Left hindlimb (tissue), 1 donor: ENCODE measurements at regions not wholly inside any gene's neighbourhood (a gene's known extent, or its start where the extent isn't known, plus 50 kb on each side); places are given as distances from the start of the nearest gene placed in this dataset.
A peak's percentile ranks its signal among the peaks of the same experiment; 100 is the strongest.

ENCODE experiments used
- DNase-seq: peaks from one replicate; pipeline ENCODE4 v3.0.0-alpha.2; 2018

DNA sequence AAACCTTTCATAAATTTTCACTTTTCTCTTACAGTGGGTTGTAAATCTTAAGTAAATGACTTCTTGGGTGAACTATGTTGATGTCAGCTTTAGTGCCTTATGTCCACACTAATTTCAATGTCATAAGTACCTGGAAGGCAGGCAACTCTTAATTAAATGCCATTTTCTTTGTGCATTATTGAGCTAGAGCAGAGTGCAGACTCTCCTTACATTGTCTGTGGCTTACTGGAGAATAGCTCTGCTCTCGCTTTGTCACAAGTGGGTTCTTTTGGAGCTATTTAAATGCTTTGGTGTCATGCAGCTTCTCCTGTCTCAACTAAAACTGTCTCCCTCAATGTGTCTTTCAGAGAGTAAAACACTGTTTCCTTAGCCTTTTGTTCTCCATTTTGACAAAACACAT, 411.6 kb downstream of the STIM2 start:
- DNase-seq, result no peak

DNA sequence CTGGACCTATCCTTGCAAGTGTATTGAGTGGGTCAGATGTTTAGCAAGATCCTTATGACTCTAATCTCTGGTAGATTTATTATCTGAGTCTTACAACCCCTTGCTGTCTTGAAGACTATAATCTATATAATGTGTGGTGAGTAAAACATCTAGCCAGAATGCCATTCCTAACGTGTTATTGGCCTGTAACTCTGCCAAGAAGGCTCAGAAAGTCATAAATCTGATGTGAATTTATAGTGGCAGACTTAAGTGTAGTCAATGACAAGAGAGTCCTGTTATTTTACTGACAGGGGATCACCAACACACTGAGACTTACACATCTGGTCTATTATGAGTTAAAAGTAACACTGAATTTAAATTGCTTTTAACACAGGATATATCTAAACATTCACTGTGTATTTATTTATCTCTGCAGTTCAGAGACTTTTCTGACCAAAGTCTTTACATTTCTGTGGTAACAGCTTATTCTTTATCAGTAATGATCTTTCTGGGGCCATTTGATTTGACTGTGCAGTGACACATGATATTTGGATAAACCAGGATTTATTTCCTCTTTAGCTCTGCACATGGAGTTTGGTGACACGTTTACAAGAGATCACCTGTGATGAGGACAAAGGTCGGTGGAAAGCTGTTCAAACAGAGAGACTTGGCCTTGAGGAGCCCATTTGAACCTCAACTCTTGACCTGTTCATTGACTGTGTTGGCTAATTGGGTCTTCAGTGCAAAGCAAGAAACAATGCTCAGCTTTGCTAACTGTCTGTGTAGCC, 415.8 kb downstream of the STIM2 start:
- no peak for DNase-seq

DNA sequence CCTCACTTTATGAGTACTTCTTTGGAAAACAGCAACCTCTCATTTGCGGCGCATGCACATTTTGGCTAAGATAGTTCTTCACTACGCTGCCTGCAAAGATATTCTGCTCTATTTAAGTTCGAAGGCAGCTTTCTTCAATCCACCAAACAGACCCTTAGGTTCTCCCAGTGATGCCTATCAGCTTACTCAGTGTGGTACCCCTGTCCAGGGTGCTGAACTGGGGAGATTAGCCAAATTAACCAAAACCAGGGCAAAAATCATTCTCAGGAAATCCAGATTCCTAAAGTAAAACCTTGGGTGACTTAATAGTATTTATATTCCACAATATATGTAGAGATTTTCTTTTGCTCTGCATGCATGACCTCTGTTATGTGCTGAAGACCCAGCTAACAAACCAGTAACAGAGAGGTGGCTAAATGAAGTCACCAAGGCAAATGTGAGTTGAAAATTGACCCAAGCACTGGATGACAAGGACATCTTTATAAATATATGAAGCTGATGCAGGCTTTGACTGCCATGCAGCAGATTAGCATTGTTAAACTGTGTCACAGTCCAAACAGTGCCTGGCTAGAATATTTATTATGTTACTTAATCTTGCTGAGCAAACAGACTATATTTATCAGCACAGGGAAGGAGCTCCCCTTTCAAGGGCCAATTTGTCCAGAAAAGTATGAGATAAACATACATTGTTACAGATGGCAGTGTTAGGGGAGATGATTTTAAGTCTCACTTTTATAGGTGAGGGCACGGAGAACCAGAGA, 418.2 kb downstream of the STIM2 start:
- peak; percentile 30 for DNase-seq

DNA sequence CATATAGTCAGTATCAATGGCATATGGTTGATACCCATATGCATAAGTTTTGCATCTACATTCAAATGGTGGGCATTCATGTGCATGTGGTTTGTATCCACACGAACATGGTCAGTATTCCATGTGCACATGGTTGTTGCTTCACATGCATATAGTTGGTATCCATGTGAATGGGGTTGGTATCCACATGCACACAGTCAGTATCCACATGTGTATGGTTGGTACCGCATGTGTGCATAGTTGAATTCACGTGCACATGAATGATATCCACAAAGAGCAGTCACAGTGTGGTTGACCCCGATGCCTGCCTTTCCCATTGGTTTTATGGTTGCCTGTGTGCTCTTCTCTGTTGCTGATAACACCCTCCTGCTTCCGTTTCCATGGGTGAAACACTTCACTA, 427.9 kb downstream of the STIM2 start:
- no peak for DNase-seq

DNA sequence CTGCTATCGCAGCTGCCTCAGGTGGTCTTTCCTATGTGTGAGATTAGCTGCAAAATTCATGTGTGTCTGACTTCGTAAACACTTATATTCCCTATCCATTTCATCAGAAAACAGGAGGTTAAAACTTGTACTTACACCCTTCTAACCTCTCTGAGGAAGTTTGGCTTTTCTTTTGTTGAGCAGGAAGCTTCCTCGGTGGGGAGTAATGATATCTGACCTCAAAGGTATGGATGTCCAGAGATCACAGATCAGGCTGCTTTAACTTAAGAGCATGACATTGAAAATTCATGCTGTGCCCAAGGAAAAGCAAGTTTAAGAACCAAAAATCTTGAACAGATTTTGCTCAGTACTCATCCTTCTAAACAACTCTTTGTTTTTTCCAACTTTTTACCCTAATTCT, 429.1 kb downstream of the STIM2 start:
- no peak for DNase-seq

DNA sequence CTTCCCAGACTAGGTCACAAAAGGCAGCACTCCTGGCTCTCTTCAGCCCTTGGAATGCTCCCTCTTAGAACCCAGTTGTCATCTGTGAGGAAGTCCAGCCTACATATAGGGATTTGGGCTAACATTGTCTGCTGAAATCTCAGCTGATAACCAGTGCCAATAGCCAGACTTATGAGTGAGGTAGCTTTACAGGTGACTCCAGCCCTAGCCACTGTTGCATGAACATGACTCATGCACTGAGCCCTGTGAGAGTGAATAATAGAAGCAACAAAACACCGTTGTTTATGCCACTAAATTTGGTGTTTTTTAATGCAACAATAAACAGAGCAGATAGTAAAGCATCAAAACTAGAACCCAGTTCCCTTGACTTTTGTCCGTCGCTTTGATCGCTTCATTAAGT, 433.2 kb downstream of the STIM2 start:
- no peak for DNase-seq

DNA sequence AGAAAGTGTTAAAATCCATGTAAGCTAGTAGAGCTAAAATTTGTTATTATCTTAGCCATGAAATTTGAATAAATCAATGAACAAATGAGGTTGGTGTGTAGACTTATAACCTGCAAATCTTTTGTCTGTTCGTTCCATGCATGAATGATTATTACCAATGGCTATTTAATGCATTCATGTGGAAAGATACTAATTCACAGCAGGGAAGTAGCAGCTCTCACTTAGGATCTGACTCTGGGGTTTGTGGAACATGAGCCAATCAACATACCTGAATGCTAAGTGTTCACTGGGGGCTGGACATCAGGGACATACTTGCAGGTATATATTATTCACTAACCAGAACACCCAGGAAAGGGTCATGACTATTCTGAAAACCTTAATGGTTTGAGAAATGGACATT, 444.1 kb downstream of the STIM2 start:
- no peak for DNase-seq

DNA sequence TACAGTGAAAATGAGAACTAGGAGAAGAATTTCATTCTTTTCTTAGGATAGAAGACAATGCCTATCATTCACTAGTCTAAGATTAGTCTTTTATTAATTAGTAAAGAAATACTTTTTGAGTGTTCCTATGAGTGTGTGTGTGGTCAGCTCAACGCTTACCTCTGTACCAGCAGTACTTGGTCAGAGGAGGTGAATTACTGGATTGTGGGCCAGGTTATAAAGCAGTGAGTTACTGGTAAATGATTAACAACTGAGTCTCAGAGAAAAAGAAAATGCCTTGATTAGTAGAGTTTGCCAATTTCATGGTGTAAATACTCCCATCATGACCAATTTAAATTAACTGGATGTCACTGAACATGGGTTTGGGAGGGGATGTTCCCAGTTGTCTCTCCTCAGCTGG, 444.6 kb downstream of the STIM2 start:
- no peak for DNase-seq

DNA sequence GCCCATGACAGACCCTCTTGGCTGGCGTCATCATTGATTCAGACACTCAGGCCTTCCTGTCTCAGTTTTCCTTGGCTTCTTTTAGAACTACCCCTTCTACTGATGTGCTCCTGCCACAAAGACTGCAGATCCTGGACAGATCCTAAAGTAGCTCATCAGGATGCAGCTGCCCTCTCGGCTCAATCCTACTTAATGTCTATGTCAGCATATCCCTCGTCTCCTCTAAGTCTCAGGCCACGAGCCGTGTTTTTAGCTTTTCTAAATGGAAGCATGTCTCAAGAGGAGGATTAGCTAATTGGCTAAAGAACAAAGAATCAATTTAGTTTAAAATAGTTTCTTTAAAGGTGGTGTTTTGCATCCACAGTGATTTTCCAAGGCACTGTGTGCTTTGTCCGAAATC, 447.7 kb downstream of the STIM2 start:
- DNase-seq, result no peak

DNA sequence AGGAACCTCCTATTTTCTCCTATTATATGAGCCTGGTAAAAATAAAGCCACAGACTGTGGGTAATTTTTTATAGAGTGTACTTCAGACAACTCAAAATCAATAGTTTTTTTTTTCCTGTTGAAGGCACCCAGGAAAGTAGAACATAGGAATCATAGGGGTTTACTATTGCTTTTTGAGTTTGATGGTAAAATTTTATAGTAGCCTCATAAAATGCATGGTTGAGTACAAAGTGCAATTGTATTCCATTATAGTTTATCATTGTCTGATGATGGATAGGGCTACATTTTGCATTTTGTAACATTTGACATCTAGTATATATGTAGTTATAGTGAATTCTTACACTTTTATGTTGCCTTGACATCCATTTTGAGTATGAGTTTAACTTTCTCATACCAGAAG, 455.0 kb downstream of the STIM2 start:
- no peak for DNase-seq

DNA sequence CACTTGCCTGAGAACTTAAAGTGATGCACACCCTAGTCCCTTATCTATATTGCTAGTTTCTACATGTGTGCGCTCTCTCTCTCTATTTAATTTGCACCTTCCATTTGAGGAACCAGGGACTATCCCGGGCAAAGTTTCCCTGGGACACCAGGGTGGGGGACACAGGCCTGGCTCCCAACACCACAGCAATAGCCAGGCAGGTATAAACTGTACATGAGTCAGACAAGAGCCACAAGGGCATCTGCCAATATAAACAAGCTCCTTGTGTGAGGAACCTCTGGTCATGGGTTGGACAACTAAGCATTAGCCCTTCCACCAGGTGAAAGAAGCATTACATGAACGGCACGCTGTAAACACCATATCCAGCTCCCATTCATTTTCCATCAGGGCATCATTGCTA, 455.5 kb downstream of the STIM2 start:
- DNase-seq, result no peak

DNA sequence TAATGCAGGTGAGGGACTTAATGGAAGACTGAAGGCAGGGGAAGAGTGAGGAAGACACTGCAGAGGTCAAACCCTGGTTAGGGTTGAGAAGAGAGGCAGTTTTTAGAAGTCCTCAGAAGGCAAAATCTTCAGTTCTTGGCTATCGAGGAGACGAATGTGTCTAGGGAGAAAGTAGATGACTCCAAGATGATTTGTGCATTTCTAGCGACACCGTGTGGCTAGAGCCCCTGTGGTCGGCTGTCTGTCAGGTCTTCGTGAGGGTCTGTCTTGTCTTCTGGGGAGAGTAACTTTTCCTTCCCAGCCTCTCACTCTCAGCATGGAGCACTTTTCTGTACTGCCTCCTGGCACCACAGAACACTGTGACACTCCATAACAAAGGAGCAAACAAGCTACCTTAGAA, 458.1 kb downstream of the STIM2 start:
- DNase-seq, result peak; percentile 42

DNA sequence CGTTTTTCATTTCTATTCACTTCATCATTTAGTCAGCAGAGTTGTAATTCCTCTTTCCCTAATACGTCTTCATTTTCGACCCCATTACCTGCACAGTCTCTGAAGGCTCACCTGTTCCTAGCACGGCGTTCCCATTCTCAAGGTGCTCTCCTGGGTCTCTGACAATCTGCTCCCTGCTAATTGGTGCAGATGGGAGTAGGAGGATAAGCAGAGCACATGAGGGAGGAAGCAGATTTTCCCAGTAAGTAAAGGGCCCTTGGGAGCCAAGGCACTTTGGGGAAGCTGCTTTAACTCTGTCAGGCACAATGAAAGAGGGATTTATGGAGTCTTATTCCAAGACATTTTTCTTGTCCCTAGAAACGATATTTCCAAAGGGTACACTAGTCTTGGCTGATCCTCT, 466.4 kb downstream of the STIM2 start:
- DNase-seq, result no peak

DNA sequence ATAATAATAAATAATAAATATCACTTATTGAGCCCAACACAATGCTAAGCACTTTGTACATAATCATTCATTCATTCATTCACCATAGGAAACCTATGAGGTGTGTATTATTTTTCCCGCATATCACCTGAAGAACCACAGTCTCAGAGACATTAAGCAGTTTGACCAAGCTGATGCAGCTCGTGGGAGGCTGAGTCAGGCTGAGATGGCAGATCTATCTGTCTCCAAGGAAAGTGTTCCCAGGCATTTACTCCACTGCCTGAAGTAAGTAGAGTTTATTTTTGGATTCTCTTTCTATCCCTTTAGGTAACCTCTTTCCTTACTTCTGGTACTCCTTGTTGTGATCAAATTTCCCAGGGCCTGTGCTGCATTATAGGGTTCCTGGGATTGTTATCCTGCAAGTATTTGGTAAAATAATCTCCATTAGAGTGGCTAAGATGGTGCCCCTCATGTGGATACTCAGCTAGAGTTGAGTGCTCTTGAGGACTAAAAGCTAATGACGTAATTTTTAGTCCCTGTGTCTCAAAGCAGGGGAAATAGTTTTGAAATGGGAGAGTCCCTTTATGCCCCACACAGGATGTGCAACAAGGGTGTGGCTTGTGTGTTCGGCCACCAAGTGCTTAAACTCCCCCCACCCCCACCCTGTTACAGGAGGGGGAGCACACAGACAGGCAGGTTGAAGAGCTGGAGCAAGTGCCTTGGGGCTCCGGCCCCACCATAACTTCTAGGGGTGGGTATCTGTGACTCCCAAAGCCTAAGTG, 467.0 kb downstream of the STIM2 start:
- no peak for DNase-seq

DNA sequence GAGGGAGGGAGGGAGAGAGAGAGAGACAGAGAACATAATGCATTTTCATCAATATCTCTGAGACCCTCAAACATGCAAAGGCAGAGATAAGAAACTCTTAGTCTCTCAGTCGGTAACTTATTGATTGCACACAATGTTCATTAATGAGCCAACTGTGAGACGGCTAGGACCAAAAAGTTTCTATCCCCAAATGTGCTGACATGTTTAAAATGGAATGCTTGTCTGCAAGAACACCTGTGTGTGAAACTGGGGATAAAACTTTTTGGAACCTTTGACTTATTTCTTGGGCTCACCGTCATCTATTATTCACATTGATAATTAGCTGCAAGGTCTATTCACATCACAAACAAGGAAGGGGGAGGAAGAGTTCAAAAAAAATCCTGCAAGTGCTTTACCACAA, 477.9 kb downstream of the STIM2 start:
- DNase-seq, result no peak

DNA sequence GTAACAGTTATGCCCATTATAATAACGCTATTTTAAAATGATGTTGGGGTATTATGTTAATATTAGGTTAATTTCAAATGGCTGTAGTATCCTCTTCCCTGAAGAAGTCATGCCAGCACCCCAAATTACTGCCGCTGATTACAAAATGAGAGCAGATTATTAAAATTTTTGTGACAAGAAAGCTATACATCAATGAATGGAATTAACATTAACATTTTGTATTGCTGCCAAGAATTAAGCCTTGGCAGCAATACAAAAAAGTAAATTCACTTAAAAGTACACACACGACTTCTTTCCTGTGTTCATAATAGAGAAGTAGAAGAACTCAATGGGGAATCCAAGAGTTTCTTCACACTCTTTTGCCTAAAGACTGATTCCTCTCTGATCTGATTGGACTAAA, 482.8 kb downstream of the STIM2 start:
- no peak for DNase-seq

DNA sequence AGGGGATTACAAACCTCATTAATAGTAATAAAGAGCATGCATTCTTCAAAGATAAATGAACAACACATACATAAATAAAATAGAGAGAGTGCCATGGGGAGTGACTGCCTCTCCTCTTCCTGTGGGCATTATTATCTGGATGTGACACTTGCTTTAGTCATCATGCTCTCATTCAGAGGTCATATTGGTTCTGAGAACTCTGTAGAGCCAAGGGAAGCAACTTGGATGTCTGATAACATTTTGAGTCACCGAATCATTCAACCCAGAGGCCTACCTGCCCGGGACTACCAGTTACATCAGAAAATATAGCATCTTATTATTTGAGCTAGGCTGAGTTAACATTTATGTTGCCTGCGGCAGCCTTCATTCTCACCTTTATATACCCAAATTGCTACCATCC, 489.5 kb downstream of the STIM2 start:
- no peak for DNase-seq

DNA sequence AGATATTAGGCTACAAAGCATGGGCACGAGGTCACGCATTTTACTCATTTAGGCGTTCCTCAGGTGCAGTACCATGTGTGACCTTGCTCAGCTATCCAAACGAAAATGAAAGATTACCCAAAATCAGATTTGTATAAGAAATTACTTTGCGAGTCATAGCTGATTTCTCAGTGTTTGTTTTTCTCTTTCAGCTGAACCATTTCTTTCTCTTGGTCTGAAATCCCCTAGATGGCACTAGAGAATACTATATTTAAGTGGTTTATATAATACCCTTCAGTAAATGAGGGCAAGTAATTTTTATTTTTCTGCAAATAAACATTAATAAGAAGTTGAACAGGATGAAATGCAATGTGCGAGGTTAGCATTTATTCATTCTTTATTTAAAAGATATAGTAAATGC, 496.6 kb downstream of the STIM2 start:
- DNase-seq, result no peak

DNA sequence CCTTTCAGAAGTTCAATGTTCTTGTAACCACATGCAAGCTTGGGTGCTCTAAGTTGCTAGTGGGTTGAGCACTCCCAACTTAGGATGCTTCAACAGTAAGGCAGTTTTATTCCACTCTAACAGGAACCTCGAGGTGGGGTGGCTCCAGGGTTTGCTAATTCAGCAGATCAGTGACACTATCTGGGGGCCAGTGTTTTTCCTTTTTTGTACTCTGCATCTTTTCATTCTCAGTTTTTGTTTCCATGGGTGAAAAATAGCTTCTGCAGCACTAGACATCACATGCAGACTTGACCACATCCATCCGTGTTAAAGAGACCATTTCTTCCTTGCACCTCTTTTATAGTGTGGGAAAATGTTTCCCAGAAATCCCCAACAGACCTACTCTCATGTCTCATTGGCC, 497.6 kb downstream of the STIM2 start:
- DNase-seq, result no peak

DNA sequence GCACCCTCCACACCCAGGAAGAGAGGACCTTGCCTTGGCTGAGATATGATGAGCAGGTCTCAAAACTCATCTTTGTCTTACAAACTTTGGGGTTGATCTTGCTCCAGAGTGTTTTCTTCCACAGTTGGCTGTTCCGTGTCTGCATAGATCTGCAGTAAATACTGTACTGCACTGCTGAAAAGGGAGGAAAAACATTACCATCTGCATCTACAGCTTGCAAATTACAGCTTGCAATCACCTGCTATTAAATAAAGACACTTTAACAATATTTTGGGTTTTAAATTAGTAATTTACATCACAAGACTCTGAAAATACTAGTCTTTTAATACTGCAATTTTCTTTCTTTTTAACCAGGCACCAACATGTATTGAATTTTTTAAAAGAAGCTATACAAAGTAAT, 499.5 kb downstream of the STIM2 start:
- DNase-seq, result no peak

DNA sequence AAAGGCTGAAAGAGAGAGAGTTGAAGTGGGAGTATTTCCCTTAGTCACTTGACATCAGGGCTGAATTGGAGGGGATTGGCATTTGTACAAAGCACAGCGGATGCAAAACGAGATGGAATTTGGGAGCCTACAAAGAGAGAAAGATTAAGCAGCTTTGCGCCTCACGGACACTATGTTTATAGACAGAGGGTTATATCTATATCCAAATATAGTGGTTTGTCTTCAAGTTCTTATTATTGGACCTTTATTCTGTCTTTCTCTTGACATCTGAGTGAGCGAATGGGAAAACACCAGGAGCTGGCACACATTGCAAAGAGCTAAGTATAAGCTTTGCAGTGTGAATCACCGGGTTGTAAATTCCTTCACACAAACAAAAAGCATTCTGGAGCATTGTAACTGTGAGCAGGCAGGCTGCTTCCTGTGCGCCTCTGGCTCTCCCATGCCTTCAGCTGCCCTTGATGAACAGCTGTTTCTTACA, 500.2 kb downstream of the STIM2 start:
- DNase-seq, result no peak

DNA sequence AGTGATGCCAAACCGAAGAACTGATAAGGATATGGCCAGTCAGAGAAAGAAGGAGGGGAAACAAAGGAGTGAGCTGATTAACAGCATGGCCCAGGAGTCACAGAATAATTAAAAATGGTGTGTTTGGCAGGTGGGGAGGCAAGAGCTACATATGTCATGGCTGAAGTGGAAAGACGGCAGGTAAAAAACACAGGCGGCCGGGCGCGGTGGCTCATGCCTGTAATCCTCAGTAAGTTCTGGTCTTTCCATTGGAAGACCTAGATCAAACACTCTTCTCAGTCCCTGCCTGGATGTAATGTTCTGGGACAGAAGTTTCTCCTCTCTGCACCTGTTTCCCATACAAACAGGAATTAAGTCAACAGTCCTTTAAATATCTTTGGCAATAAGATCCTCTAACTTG, 503.9 kb downstream of the STIM2 start:
- DNase-seq, result no peak

DNA sequence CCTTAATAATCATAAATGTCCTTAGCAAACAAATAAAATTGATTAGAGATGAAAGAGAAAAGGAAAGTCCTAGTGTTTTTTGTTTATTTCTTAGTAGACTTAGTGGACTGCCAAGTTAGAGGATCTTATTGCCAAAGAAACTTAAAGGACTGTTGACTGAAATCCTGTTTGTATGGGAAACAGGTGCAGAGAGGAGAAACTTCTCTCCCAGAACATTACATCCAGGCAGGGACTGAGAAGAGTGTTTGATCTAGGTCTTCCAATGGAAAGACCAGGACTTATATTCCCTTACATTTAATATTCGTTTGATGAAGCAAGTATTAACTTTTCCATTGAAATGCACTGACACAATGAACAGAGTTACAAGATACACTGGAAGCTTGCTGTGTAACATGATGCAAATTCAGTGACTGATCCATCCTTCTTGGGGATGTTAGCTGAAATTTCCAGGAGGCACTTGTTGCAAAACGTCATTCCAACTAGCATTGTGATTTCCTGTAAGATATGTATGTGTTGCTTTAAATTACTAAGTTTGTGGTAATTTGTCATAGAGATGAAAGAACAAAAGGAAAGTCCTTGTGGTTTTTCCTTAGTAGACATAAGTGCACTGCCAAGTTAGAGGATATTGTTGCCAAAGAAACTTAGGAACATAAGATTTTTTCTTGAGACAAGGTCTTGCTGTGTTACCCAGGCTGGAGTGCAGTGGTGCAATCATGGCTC, 505.6 kb downstream of the STIM2 start:
- DNase-seq, result no peak
